SU-DHL-6 (cell line): ENCODE measurements at regions not wholly inside any gene's neighbourhood (a gene's known extent, or its start where the extent isn't known, plus 50 kb on each side); places are given as distances from the start of the nearest gene placed in this dataset.

ENCODE experiments used
- EZH2phosphoT487 ChIP-seq: fragments of 200-600 bp; sonication (generic), shearing (Covaris generic); conservative IDR thresholded peaks from 2 replicates; pipeline ENCODE4 v1.6.1; 2018; ENCODE audit warnings: mild to moderate bottlenecking, antibody characterized with exemption, low read length, moderate library complexity, mixed read lengths
- TF ChIP-seq, protein P1 (sequence below): fragments of 200-600 bp; sonication (generic); IDR thresholded peaks from one replicate; pipeline ENCODE4 v1.5.1; 2017; ENCODE audit warnings: antibody characterized with exemption, mild to moderate bottlenecking, low read length, moderate library complexity; ENCODE audit not compliant: insufficient read depth, poor library complexity, severe bottlenecking

DNA sequence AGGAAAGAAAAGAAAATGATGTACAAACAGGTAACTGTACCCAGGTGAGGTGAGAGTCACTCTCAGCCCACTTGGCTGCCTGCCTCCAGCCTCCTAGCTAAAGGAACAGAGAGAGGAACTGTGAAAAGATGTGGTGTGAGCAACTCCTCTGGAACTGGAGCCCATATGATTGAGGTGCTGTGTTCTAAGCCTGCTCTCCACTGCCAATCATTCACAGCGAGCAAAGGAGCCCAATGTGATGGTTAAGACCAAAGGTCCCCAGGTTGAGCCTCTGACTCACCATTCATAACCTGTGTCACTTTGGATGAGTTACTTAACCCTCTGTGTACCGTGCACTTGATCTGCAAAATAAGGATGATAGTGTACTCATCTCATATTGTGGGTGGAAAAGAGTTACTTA is 868.1 kb upstream of the AUTS2 start:
- TF ChIP-seq, protein P1, sequence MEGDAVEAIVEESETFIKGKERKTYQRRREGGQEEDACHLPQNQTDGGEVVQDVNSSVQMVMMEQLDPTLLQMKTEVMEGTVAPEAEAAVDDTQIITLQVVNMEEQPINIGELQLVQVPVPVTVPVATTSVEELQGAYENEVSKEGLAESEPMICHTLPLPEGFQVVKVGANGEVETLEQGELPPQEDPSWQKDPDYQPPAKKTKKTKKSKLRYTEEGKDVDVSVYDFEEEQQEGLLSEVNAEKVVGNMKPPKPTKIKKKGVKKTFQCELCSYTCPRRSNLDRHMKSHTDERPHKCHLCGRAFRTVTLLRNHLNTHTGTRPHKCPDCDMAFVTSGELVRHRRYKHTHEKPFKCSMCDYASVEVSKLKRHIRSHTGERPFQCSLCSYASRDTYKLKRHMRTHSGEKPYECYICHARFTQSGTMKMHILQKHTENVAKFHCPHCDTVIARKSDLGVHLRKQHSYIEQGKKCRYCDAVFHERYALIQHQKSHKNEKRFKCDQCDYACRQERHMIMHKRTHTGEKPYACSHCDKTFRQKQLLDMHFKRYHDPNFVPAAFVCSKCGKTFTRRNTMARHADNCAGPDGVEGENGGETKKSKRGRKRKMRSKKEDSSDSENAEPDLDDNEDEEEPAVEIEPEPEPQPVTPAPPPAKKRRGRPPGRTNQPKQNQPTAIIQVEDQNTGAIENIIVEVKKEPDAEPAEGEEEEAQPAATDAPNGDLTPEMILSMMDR = no peak
- no peak for TF ChIP-seq EZH2phosphoT487
